Trophoblast cell (in vitro differentiated cells and primary cell): ENCODE measurements at regions not wholly inside any gene's neighbourhood (a gene's known extent, or its start where the extent isn't known, plus 50 kb on each side); places are given as distances from the start of the nearest gene placed in this dataset.

Source experiments
- DNase-seq, 2 donors: peaks; one replicate each; pipeline ENCODE4 v3.0.0-alpha.2; 2016
- H2AFZ ChIP-seq: 2 replicates; pipeline ENCODE4 v1.6.1; 2013; ENCODE audit warnings: low read length, moderate library complexity, mild to moderate bottlenecking; ENCODE audit not compliant: insufficient read depth, poor library complexity
- H2AK5ac ChIP-seq: 2 replicates; pipeline ENCODE4 v1.6.1; 2013; ENCODE audit warnings: mild to moderate bottlenecking, low read length
- H2BK120ac ChIP-seq: 2 replicates; pipeline ENCODE4 v1.6.1; 2013; ENCODE audit warnings: low read length, mild to moderate bottlenecking, moderate library complexity; ENCODE audit not compliant: insufficient read depth, poor library complexity
- H2BK12ac ChIP-seq: 2 replicates; pipeline ENCODE4 v1.6.1; 2013; ENCODE audit warnings: mild to moderate bottlenecking, low read length, moderate library complexity
- H2BK5ac ChIP-seq: 2 replicates; pipeline ENCODE4 v1.6.1; 2013; ENCODE audit warnings: low read length, low read depth, moderate library complexity, mild to moderate bottlenecking; ENCODE audit not compliant: poor library complexity
- H3K14ac ChIP-seq: 2 replicates; pipeline ENCODE4 v1.6.1; 2013; ENCODE audit warnings: mild to moderate bottlenecking, low read length
- H3K18ac ChIP-seq: 2 replicates; pipeline ENCODE4 v1.6.1; 2013; ENCODE audit warnings: mild to moderate bottlenecking, low read length
- H3K23ac ChIP-seq: 2 replicates; pipeline ENCODE4 v1.6.1; 2013; ENCODE audit warnings: low read length
- H3K27ac ChIP-seq: 2 replicates; pipeline ENCODE4 v1.5.1; 2013; ENCODE audit warnings: low read depth, mild to moderate bottlenecking, inconsistent platforms, low read length, moderate library complexity
- H3K27me3 ChIP-seq: 2 replicates; pipeline ENCODE4 v1.6.1; 2013; ENCODE audit warnings: inconsistent platforms, mild to moderate bottlenecking, low read length, moderate library complexity; ENCODE audit not compliant: insufficient read depth
- H3K36me3 ChIP-seq, 2 experiments: 1 replicate in 1 of 2; 2 replicates in 1 of 2; pipeline ENCODE4 v1.6.1; 2013; ENCODE audit warnings: low read length in 2 of 2, mild to moderate bottlenecking in 2 of 2, moderate library complexity in 1 of 2; ENCODE audit not compliant: insufficient read depth in 2 of 2, control insufficient read depth in 1 of 2
- H3K4ac ChIP-seq: 2 replicates; pipeline ENCODE4 v1.6.1; 2013; ENCODE audit warnings: low read depth, mild to moderate bottlenecking, low read length, moderate library complexity
- H3K4me1 ChIP-seq, 2 experiments: 1 replicate in 1 of 2; 2 replicates in 1 of 2; pipeline ENCODE4 v1.6.1; 2013; ENCODE audit warnings: low read length in 2 of 2, mild to moderate bottlenecking in 2 of 2, moderate library complexity in 1 of 2; ENCODE audit not compliant: insufficient read depth in 2 of 2, control insufficient read depth in 1 of 2
- H3K4me2 ChIP-seq: 2 replicates; pipeline ENCODE4 v1.6.1; 2013; ENCODE audit warnings: inconsistent platforms, mild to moderate bottlenecking, low read length, moderate library complexity
- H3K4me3 ChIP-seq: 2 replicates; pipeline ENCODE4 v1.5.1; 2013; ENCODE audit warnings: mild to moderate bottlenecking, low read depth, low read length, inconsistent platforms
- H3K79me1 ChIP-seq: one replicate; pipeline ENCODE4 v1.6.1; 2013; ENCODE audit warnings: low read length
- H3K79me2 ChIP-seq: 2 replicates; pipeline ENCODE4 v1.6.1; 2013; ENCODE audit warnings: low read length, mild to moderate bottlenecking; ENCODE audit not compliant: control insufficient read depth, insufficient read depth, poor library complexity
- H3K9ac ChIP-seq: 2 replicates; pipeline ENCODE4 v1.6.1; 2013; ENCODE audit warnings: mild to moderate bottlenecking, low read length
- H3K9me3 ChIP-seq: 2 replicates; pipeline ENCODE4 v1.6.1; 2013; ENCODE audit warnings: low read depth, mild to moderate bottlenecking, control low read depth, inconsistent platforms, low read length; ENCODE audit not compliant: insufficient read depth
- H4K12ac ChIP-seq: 2 replicates; pipeline ENCODE4 v1.6.1; 2013; ENCODE audit warnings: low read depth, mild to moderate bottlenecking, low read length, moderate library complexity
- H4K8ac ChIP-seq: 2 replicates; pipeline ENCODE4 v1.6.1; 2013; ENCODE audit warnings: low read depth, mild to moderate bottlenecking, low read length, moderate library complexity
- H4K91ac ChIP-seq: one replicate; pipeline ENCODE4 v1.6.1; 2013; ENCODE audit warnings: low read depth, mild to moderate bottlenecking, low read length, moderate library complexity
- WGBS: extraction: QIAGEN DNeasy Blood & Tissue Kit; methylation state at CpG from one replicate; pipeline ENCODE4 v1.1.7; 2013; ENCODE audit warnings: missing lambda C conversion rate; ENCODE audit not compliant: insufficient read length, insufficient coverage; ENCODE audit errors: extremely low coverage; 5-methylcytosine and 5-hydroxymethylcytosine counted together

GRCh38 chr7:156092307-156092706, 280.0 kb upstream of the SHH start:
- no peak overlapping the region for H2AFZ ChIP-seq
- no peak overlapping the region for H4K12ac ChIP-seq
- no peak overlapping the region for H2BK12ac ChIP-seq
- no peaks in the 10 kb centered on the region for H3K79me1 ChIP-seq
- H3K27ac ChIP-seq, result no peak overlapping the region
- no peaks in the 10 kb centered on the region for H3K27me3 ChIP-seq
- no peak overlapping the region for H3K4me3 ChIP-seq
- no peak overlapping the region for H2BK5ac ChIP-seq
- H4K91ac ChIP-seq, result no peak overlapping the region
- no peak overlapping the region for H2BK120ac ChIP-seq
- H3K9ac ChIP-seq, result no peak overlapping the region
- H3K36me3 ChIP-seq, result no peaks in the 10 kb centered on the region
- H4K8ac ChIP-seq, result no peak overlapping the region
- no peak overlapping the region for H3K4me2 ChIP-seq
- H3K4me1 ChIP-seq, result no peaks in the 10 kb centered on the region
- no peak overlapping the region for H3K14ac ChIP-seq
- no peak overlapping the region for H3K18ac ChIP-seq
- DNase-seq, result no peak
- H3K79me2 ChIP-seq, result no peaks in the 10 kb centered on the region
- no peak overlapping the region for H2AK5ac ChIP-seq
- H3K9me3 ChIP-seq, result no peaks in the 10 kb centered on the region
- no peak overlapping the region for H3K23ac ChIP-seq
- H3K4ac ChIP-seq, result no peak overlapping the region
- WGBS, result no CpG with 5 or more reads among the region's 11 CpGs

- H2AFZ ChIP-seq, result no peak overlapping the region
- no peak overlapping the region for H4K12ac ChIP-seq
- no peak overlapping the region for H3K23ac ChIP-seq
- no peak overlapping the region for H4K8ac ChIP-seq
- no peak overlapping the region for H3K4me2 ChIP-seq
- H3K9ac ChIP-seq, result no peak overlapping the region
- H2BK120ac ChIP-seq, result no peak overlapping the region
- H3K79me2 ChIP-seq, result no peaks in the 10 kb centered on the region
- H3K9me3 ChIP-seq, result no peaks in the 10 kb centered on the region
- DNase-seq, result no peak
- H3K27me3 ChIP-seq, result no peaks in the 10 kb centered on the region
- no peaks in the 10 kb centered on the region for H3K4me1 ChIP-seq
- WGBS, result no CpG with 5 or more reads among the region's 10 CpGs
- H3K4me3 ChIP-seq, result no peak overlapping the region
- no peak overlapping the region for H3K14ac ChIP-seq
- no peak overlapping the region for H2BK5ac ChIP-seq
- no peaks in the 10 kb centered on the region for H3K79me1 ChIP-seq
- no peak overlapping the region for H4K91ac ChIP-seq
- H3K4ac ChIP-seq, result no peak overlapping the region
- H3K36me3 ChIP-seq, result no peaks in the 10 kb centered on the region
- H2AK5ac ChIP-seq, result no peak overlapping the region
- H3K27ac ChIP-seq, result no peak overlapping the region
- H2BK12ac ChIP-seq, result no peak overlapping the region
- no peak overlapping the region for H3K18ac ChIP-seq
Observed at GRCh38 chr7:156091519-156092080, 279.3 kb upstream of the SHH start.

- no peaks in the 10 kb centered on the region for H3K36me3 ChIP-seq
- H3K4me2 ChIP-seq, result no peak overlapping the region
- H3K18ac ChIP-seq, result no peak overlapping the region
- H4K12ac ChIP-seq, result no peak overlapping the region
- H3K14ac ChIP-seq, result no peak overlapping the region
- no peak overlapping the region for H3K27ac ChIP-seq
- H4K91ac ChIP-seq, result no peak overlapping the region
- no peak overlapping the region for H3K4me3 ChIP-seq
- H2AK5ac ChIP-seq, result no peak overlapping the region
- H3K79me2 ChIP-seq, result no peaks in the 10 kb centered on the region
- no peak for DNase-seq
- no peak overlapping the region for H3K23ac ChIP-seq
- no CpG with 5 or more reads among the region's 6 CpGs for WGBS
- H2BK5ac ChIP-seq, result no peak overlapping the region
- H2AFZ ChIP-seq, result no peak overlapping the region
- no peaks in the 10 kb centered on the region for H3K27me3 ChIP-seq
- H3K4me1 ChIP-seq, result no peaks in the 10 kb centered on the region
- H4K8ac ChIP-seq, result no peak overlapping the region
- no peak overlapping the region for H2BK120ac ChIP-seq
- H3K79me1 ChIP-seq, result no peaks in the 10 kb centered on the region
- H3K4ac ChIP-seq, result no peak overlapping the region
- no peaks in the 10 kb centered on the region for H3K9me3 ChIP-seq
- no peak overlapping the region for H3K9ac ChIP-seq
- no peak overlapping the region for H2BK12ac ChIP-seq
Observed at GRCh38 chr7:156090988-156091387, 278.7 kb upstream of the SHH start.

GRCh38 chr7:156089222-156089621, 277.0 kb upstream of the SHH start:
- Histone ChIP-seq H3K4me2 (no peak overlapping the region), H2AK5ac (no peak overlapping the region), H2BK12ac (no peak overlapping the region), H3K23ac (no peak overlapping the region), H3K4me1 (no peaks in the 10 kb centered on the region), H4K8ac (no peak overlapping the region), H3K9ac (no peak overlapping the region), H3K27me3 (no peaks in the 10 kb centered on the region), H3K79me1 (no peaks in the 10 kb centered on the region), H3K4ac (no peak overlapping the region), H3K36me3 (no peaks in the 10 kb centered on the region), H3K27ac (no peak overlapping the region), H3K79me2 (no peaks in the 10 kb centered on the region), H3K9me3 (no peaks in the 10 kb centered on the region), H4K12ac (no peak overlapping the region), H2BK120ac (no peak overlapping the region), H3K18ac (no peak overlapping the region), H3K4me3 (no peak overlapping the region), H2BK5ac (no peak overlapping the region), H2AFZ (no peak overlapping the region), H4K91ac (no peak overlapping the region), H3K14ac (no peak overlapping the region)
- no peak for DNase-seq
- no CpG with 5 or more reads among the region's 11 CpGs for WGBS
